SH-SY5Y (cell line): ENCODE measurements at regions not wholly inside any gene's neighbourhood (a gene's known extent, or its start where the extent isn't known, plus 50 kb on each side); places are given as distances from the start of the nearest gene placed in this dataset.

Experiments
- GATA2 ChIP-seq: IDR thresholded peaks from 2 replicates; pipeline ENCODE4 v1.6.1; 2011; ENCODE audit warnings: mild to moderate bottlenecking, low read depth, low read length
- GATA3 ChIP-seq: IDR thresholded peaks from 2 replicates; pipeline ENCODE4 v1.6.1; 2011; ENCODE audit warnings: low read depth, mild to moderate bottlenecking, low read length, moderate library complexity

DNA sequence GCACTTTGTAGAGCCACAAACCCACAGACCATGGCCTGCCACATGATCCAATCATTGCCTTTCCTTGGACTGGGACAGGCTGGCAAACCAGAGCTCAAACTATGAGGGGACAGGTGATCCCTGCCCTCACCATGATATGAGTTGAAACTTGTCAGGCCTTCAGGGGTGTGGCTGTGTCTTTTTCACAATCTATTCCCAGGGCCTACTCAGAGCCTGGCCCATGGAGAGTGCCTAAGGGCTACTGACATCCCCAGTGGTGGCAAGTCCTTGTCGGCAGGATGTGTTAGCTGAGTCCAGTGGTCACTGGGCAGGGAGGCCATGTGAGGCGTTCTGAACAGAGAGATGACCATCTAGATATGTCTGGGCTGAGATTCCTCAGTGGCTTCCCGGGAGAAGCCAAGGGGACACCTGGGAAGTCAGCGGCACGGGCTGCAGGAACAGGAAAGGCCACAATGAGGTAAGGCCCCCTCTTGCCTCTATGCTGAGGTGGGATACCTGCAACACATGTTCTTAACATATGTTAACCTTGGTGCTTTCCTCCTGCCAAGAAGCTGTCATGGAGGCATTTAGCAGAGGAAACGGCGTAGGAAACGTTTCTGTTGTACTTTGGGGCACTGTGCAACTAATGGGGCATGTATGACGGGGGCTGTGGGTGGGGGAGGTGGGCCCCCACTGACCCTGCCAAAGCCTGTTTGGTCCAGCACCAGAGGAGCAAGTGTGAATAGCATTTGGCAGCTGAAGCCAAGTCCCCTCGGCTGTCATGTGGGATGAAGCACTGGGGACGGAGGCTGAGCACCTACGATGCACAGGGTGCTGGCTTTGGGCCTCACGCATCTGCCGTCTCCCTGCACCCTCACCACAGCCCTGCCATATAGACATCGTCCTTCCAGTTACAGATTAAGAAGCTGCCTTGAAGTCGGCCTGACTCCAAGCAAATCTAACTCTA lies 384.0 kb downstream of the RPS24 start:
- TF ChIP-seq GATA2 = no peak
- no peak for TF ChIP-seq GATA3
